ENCODE measurements at regions not wholly inside any gene's neighbourhood (a gene's known extent, or its start where the extent isn't known, plus 50 kb on each side); places are given as distances from the start of the nearest gene placed in this dataset.

DNA sequence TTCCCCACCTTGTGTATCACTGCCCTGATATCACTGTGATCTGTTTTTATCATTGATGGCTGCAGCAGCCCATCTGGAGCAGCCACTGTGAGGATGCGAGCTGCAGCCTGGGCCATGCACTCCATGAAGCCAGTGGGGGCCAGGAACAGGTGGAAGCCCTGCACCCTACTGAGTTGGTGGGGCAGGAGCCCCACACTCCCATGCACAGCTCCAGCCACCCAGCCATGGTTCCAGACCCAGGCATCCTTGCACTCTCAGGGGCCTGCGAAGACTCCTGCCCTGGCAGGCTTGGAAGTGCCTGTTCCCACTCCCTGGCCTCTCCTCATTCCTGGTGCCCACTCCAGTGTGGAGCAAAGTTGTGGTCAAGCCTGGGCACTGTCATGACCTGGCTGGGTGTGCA, 424.0 kb upstream of the FZD8 start:
- H3K9me3 ChIP-seq (ENCODE audit: low read depth, low read length): peaks cover 7% of the 10 kb centered on the region
- no peak for DNase-seq (ENCODE audit: insufficient read length, low spot score, missing footprints)
- H3K36me3 ChIP-seq (ENCODE audit: insufficient read depth, low read length): no peaks in the 10 kb centered on the region
- H2AFZ ChIP-seq (ENCODE audit: low read length): no peak overlapping the region
- H3K4me3 ChIP-seq (ENCODE audit: insufficient read depth, low read length): no peak overlapping the region
- no peaks in the 10 kb centered on the region for H3K79me2 ChIP-seq (ENCODE audit: insufficient read depth, low read length)
- no peak overlapping the region for H3K4me2 ChIP-seq (ENCODE audit: insufficient read depth, low read length)
- H3K4me1 ChIP-seq (ENCODE audit: insufficient read depth, low read length): no peaks in the 10 kb centered on the region
- no peak overlapping the region for H3K27ac ChIP-seq (ENCODE audit: low read depth, low read length)
- no peaks in the 10 kb centered on the region for H3K27me3 ChIP-seq (ENCODE audit: insufficient read depth, low read length)
- no peaks in the 10 kb centered on the region for H4K20me1 ChIP-seq (ENCODE audit: insufficient read depth, low read length)
- TF ChIP-seq CTCF (IDR thresholded peaks at IDR 0.05; ENCODE audit: extremely low read depth, low read depth, low read length): no peak

DNA sequence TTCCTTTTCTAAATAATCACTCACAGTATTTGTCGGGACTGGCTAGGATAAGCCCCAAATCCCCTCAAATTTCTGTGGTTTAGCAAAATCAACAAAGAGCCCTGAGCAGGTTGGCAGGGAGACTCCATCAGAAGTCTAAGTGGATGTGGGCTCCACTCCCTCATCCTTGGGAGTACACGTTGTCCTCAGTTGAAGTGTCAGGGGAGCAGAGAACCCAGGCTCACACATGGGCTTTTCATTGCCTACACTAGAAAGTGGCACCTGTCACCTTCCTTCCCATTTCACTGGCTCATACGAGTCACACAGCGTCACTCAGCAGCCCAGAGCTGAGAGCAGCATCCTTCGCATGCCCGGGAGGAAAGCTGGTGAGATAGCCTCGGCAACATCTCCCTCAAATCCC, 421.3 kb upstream of the FZD8 start:
- H3K27me3 ChIP-seq (ENCODE audit: insufficient read depth, low read length): no peaks in the 10 kb centered on the region
- no peak for DNase-seq (ENCODE audit: insufficient read length, low spot score, missing footprints)
- no peak for TF ChIP-seq CTCF (IDR thresholded peaks at IDR 0.05; ENCODE audit: extremely low read depth, low read depth, low read length)

GRCh38 chr10:36057731-36058130, 415.6 kb upstream of the FZD8 start:
- Histone ChIP-seq H3K4me1 (ENCODE audit: insufficient read depth, low read length) (no peaks in the 10 kb centered on the region), H3K4me2 (ENCODE audit: insufficient read depth, low read length) (no peak overlapping the region), H3K27ac (ENCODE audit: low read depth, low read length) (no peak overlapping the region), H3K36me3 (ENCODE audit: insufficient read depth, low read length) (no peaks in the 10 kb centered on the region), H3K79me2 (ENCODE audit: insufficient read depth, low read length) (no peaks in the 10 kb centered on the region), H3K9me3 (ENCODE audit: low read depth, low read length) (no peaks in the 10 kb centered on the region), H4K20me1 (ENCODE audit: insufficient read depth, low read length) (no peaks in the 10 kb centered on the region), H3K27me3 (ENCODE audit: insufficient read depth, low read length) (no peaks in the 10 kb centered on the region), H3K4me3 (ENCODE audit: insufficient read depth, low read length) (no peak overlapping the region), H2AFZ (ENCODE audit: low read length) (no peak overlapping the region)
- TF ChIP-seq CTCF (IDR thresholded peaks at IDR 0.05; ENCODE audit: extremely low read depth, low read depth, low read length): no peak
- no peak for DNase-seq (ENCODE audit: insufficient read length, low spot score, missing footprints)

More for the DNA sequence above, 421.3 kb upstream of the FZD8 start:
- Histone ChIP-seq H4K20me1 (ENCODE audit: insufficient read depth, low read length) (no peaks in the 10 kb centered on the region), H3K9me3 (ENCODE audit: low read depth, low read length) (peaks cover 7% of the 10 kb centered on the region), H3K79me2 (ENCODE audit: insufficient read depth, low read length) (no peaks in the 10 kb centered on the region), H3K36me3 (ENCODE audit: insufficient read depth, low read length) (no peaks in the 10 kb centered on the region), H3K4me2 (ENCODE audit: insufficient read depth, low read length) (no peak overlapping the region), H2AFZ (ENCODE audit: low read length) (no peak overlapping the region), H3K27ac (ENCODE audit: low read depth, low read length) (no peak overlapping the region), H3K4me1 (ENCODE audit: insufficient read depth, low read length) (no peaks in the 10 kb centered on the region), H3K4me3 (ENCODE audit: insufficient read depth, low read length) (no peak overlapping the region)

DNA sequence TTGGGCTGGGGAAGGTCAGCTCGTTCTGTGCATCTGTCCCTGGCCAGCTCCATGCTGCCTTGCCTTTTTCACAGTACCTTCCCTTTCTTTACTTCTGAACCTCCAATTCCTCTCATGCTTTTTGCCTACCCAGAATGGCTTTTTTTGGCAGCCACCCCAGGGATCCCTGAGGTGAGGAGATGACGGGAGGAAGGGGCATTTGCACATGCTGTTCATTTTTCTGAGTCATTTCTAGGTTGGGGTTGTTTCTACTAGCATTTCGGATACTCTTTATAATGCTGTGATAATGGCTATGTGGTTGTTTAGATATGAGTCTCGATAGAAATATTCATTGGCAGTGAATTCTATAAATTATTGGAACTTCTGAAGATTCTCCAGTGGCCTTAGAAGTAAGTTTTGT, 415.1 kb upstream of the FZD8 start:
- Histone ChIP-seq H3K36me3 (ENCODE audit: insufficient read depth, low read length) (no peaks in the 10 kb centered on the region), H3K27ac (ENCODE audit: low read depth, low read length) (no peak overlapping the region), H3K4me3 (ENCODE audit: insufficient read depth, low read length) (no peak overlapping the region), H3K4me1 (ENCODE audit: insufficient read depth, low read length) (no peaks in the 10 kb centered on the region), H3K4me2 (ENCODE audit: insufficient read depth, low read length) (no peak overlapping the region), H3K79me2 (ENCODE audit: insufficient read depth, low read length) (no peaks in the 10 kb centered on the region), H2AFZ (ENCODE audit: low read length) (no peak overlapping the region), H3K9me3 (ENCODE audit: low read depth, low read length) (no peaks in the 10 kb centered on the region), H3K27me3 (ENCODE audit: insufficient read depth, low read length) (no peaks in the 10 kb centered on the region), H4K20me1 (ENCODE audit: insufficient read depth, low read length) (no peaks in the 10 kb centered on the region)
- no peak for DNase-seq (ENCODE audit: insufficient read length, low spot score, missing footprints)
- TF ChIP-seq CTCF (IDR thresholded peaks at IDR 0.05; ENCODE audit: extremely low read depth, low read depth, low read length): no peak

Data from osteoblast (primary cell).